ENCODE measurements at regions not wholly inside any gene's neighbourhood (a gene's known extent, or its start where the extent isn't known, plus 50 kb on each side); places are given as distances from the start of the nearest gene placed in this dataset.

DNA sequence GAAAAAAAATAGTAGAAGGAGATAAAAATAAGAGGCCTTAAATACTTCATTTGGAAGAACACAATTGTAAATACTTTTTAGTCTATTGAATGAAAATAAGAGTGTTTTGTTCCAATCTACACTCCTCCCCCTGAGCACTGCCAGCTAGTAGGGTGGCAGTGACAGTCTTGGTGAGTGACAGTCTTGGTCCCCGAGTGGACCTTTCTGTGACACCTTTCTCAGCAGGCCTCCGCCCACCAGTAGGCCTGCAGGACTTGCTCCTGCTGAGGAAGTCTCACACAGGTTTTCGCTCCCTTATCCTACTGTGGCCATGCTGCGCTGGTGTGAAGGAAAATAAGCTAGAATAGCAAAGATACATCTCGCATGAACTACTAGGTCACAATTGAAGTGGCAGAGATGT is 666.8 kb downstream of the NR4A2 start:
- H3K9me3 ChIP-seq (ENCODE audit: control insufficient read depth, insufficient read depth, low read depth, low read length): no peaks in the 10 kb centered on the region
- H3K4me1 ChIP-seq (ENCODE audit: control insufficient read depth, insufficient read depth, low read length): no peaks in the 10 kb centered on the region
- no peaks in the 10 kb centered on the region for H3K36me3 ChIP-seq (ENCODE audit: control insufficient read depth in 2 of 2, insufficient read depth in 1 of 2, low read length in 2 of 2)
- TF ChIP-seq, protein P1, sequence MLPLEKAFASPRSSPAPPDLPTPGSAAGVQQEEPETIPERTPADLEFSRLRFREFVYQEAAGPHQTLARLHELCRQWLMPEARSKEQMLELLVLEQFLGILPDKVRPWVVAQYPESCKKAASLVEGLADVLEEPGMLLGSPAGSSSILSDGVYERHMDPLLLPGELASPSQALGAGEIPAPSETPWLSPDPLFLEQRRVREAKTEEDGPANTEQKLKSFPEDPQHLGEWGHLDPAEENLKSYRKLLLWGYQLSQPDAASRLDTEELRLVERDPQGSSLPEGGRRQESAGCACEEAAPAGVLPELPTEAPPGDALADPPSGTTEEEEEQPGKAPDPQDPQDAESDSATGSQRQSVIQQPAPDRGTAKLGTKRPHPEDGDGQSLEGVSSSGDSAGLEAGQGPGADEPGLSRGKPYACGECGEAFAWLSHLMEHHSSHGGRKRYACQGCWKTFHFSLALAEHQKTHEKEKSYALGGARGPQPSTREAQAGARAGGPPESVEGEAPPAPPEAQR (tag by site-specific recombination; IDR thresholded peaks at IDR 0.05): no peak
- TF ChIP-seq ZNF571 (tag by site-specific recombination; IDR thresholded peaks at IDR 0.05) (no peak), KLF7 (tag by site-specific recombination; IDR thresholded peaks at IDR 0.05; ENCODE audit: borderline replicate concordance) (no peak), YY1 (tag by site-specific recombination; IDR thresholded peaks at IDR 0.05) (no peak), KLF10 (tag by site-specific recombination; IDR thresholded peaks at IDR 0.05) (no peak), MEIS1 (CRISPR knock-in tag; IDR thresholded peaks at IDR 0.05; ENCODE audit: borderline replicate concordance) (no peak), ZNF677 (tag by site-specific recombination; IDR thresholded peaks at IDR 0.05) (no peak), ZNF776 (tag by site-specific recombination; IDR thresholded peaks at IDR 0.05; ENCODE audit: borderline replicate concordance) (no peak), SP2 (tag by site-specific recombination; IDR thresholded peaks at IDR 0.05) (no peak), ZNF610 (tag by site-specific recombination; IDR thresholded peaks at IDR 0.05; ENCODE audit: borderline replicate concordance) (no peak), BCL11B (tag by site-specific recombination; IDR thresholded peaks at IDR 0.05; ENCODE audit: low read depth) (no peak)
- TF ChIP-seq, protein P2, sequence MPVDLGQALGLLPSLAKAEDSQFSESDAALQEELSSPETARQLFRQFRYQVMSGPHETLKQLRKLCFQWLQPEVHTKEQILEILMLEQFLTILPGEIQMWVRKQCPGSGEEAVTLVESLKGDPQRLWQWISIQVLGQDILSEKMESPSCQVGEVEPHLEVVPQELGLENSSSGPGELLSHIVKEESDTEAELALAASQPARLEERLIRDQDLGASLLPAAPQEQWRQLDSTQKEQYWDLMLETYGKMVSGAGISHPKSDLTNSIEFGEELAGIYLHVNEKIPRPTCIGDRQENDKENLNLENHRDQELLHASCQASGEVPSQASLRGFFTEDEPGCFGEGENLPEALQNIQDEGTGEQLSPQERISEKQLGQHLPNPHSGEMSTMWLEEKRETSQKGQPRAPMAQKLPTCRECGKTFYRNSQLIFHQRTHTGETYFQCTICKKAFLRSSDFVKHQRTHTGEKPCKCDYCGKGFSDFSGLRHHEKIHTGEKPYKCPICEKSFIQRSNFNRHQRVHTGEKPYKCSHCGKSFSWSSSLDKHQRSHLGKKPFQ (tag by site-specific recombination; IDR thresholded peaks at IDR 0.05): no peak
- TF ChIP-seq, protein P3, sequence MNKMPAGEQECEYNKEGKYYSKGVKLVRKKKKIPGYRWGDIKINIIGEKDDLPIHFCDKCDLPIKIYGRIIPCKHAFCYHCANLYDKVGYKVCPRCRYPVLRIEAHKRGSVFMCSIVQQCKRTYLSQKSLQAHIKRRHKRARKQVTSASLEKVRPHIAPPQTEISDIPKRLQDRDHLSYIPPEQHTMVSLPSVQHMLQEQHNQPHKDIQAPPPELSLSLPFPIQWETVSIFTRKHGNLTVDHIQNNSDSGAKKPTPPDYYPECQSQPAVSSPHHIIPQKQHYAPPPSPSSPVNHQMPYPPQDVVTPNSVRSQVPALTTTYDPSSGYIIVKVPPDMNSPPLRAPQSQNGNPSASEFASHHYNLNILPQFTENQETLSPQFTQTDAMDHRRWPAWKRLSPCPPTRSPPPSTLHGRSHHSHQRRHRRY (tag by site-specific recombination; IDR thresholded peaks at IDR 0.05): no peak
- TF ChIP-seq, protein P4, sequence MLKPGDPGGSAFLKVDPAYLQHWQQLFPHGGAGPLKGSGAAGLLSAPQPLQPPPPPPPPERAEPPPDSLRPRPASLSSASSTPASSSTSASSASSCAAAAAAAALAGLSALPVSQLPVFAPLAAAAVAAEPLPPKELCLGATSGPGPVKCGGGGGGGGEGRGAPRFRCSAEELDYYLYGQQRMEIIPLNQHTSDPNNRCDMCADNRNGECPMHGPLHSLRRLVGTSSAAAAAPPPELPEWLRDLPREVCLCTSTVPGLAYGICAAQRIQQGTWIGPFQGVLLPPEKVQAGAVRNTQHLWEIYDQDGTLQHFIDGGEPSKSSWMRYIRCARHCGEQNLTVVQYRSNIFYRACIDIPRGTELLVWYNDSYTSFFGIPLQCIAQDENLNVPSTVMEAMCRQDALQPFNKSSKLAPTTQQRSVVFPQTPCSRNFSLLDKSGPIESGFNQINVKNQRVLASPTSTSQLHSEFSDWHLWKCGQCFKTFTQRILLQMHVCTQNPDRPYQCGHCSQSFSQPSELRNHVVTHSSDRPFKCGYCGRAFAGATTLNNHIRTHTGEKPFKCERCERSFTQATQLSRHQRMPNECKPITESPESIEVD (tag by site-specific recombination; IDR thresholded peaks at IDR 0.05): no peak
- TF ChIP-seq, protein P5, sequence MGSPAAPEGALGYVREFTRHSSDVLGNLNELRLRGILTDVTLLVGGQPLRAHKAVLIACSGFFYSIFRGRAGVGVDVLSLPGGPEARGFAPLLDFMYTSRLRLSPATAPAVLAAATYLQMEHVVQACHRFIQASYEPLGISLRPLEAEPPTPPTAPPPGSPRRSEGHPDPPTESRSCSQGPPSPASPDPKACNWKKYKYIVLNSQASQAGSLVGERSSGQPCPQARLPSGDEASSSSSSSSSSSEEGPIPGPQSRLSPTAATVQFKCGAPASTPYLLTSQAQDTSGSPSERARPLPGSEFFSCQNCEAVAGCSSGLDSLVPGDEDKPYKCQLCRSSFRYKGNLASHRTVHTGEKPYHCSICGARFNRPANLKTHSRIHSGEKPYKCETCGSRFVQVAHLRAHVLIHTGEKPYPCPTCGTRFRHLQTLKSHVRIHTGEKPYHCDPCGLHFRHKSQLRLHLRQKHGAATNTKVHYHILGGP (tag by site-specific recombination; IDR thresholded peaks at IDR 0.05): no peak
- CTCF ChIA-PET: interaction anchor here (0.7 kb wide), 1 partner anchor 1984 kb away, joined by 4 read pairs; no protein-coding TSS in a partner anchor
- H3K27ac ChIP-seq (ENCODE audit: extremely low read depth, low read depth, low read length): no peak overlapping the region
- POLR2A ChIA-PET: no interaction called here
- H3K4me3 ChIP-seq (ENCODE audit: low read depth, low read length): no peak overlapping the region

DNA sequence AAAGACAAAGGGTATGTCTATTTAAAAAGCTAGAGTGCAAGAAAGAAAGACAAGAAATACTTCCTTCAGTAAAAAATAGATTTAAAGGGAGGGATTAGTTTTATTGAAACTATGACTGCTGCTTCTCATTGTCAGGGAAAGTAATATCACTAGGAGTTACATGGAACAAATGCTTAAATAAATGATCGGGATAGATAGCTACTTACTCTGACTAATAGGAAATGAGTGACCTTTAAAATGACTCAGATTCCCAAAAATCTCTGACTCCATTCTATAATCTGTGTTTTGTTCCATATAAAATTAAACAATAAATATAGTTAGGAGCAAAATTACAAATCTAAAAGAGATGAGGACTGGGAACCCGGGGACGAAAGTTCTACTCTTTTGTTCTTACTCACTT is 669.3 kb downstream of the NR4A2 start:
- CTCF ChIA-PET: no interaction called here
- TF ChIP-seq, protein P6, sequence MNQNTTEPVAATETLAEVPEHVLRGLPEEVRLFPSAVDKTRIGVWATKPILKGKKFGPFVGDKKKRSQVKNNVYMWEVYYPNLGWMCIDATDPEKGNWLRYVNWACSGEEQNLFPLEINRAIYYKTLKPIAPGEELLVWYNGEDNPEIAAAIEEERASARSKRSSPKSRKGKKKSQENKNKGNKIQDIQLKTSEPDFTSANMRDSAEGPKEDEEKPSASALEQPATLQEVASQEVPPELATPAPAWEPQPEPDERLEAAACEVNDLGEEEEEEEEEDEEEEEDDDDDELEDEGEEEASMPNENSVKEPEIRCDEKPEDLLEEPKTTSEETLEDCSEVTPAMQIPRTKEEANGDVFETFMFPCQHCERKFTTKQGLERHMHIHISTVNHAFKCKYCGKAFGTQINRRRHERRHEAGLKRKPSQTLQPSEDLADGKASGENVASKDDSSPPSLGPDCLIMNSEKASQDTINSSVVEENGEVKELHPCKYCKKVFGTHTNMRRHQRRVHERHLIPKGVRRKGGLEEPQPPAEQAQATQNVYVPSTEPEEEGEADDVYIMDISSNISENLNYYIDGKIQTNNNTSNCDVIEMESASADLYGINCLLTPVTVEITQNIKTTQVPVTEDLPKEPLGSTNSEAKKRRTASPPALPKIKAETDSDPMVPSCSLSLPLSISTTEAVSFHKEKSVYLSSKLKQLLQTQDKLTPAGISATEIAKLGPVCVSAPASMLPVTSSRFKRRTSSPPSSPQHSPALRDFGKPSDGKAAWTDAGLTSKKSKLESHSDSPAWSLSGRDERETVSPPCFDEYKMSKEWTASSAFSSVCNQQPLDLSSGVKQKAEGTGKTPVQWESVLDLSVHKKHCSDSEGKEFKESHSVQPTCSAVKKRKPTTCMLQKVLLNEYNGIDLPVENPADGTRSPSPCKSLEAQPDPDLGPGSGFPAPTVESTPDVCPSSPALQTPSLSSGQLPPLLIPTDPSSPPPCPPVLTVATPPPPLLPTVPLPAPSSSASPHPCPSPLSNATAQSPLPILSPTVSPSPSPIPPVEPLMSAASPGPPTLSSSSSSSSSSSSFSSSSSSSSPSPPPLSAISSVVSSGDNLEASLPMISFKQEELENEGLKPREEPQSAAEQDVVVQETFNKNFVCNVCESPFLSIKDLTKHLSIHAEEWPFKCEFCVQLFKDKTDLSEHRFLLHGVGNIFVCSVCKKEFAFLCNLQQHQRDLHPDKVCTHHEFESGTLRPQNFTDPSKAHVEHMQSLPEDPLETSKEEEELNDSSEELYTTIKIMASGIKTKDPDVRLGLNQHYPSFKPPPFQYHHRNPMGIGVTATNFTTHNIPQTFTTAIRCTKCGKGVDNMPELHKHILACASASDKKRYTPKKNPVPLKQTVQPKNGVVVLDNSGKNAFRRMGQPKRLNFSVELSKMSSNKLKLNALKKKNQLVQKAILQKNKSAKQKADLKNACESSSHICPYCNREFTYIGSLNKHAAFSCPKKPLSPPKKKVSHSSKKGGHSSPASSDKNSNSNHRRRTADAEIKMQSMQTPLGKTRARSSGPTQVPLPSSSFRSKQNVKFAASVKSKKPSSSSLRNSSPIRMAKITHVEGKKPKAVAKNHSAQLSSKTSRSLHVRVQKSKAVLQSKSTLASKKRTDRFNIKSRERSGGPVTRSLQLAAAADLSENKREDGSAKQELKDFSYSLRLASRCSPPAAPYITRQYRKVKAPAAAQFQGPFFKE (tag by site-specific recombination; IDR thresholded peaks at IDR 0.05; ENCODE audit: borderline replicate concordance): no peak
- TF ChIP-seq, protein P7, sequence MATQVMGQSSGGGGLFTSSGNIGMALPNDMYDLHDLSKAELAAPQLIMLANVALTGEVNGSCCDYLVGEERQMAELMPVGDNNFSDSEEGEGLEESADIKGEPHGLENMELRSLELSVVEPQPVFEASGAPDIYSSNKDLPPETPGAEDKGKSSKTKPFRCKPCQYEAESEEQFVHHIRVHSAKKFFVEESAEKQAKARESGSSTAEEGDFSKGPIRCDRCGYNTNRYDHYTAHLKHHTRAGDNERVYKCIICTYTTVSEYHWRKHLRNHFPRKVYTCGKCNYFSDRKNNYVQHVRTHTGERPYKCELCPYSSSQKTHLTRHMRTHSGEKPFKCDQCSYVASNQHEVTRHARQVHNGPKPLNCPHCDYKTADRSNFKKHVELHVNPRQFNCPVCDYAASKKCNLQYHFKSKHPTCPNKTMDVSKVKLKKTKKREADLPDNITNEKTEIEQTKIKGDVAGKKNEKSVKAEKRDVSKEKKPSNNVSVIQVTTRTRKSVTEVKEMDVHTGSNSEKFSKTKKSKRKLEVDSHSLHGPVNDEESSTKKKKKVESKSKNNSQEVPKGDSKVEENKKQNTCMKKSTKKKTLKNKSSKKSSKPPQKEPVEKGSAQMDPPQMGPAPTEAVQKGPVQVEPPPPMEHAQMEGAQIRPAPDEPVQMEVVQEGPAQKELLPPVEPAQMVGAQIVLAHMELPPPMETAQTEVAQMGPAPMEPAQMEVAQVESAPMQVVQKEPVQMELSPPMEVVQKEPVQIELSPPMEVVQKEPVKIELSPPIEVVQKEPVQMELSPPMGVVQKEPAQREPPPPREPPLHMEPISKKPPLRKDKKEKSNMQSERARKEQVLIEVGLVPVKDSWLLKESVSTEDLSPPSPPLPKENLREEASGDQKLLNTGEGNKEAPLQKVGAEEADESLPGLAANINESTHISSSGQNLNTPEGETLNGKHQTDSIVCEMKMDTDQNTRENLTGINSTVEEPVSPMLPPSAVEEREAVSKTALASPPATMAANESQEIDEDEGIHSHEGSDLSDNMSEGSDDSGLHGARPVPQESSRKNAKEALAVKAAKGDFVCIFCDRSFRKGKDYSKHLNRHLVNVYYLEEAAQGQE (tag by site-specific recombination; IDR thresholded peaks at IDR 0.05): no peak
- TF ChIP-seq ZFP69B (tag by site-specific recombination; IDR thresholded peaks at IDR 0.05): no peak

More for the DNA sequence above, 669.3 kb downstream of the NR4A2 start:
- Histone ChIP-seq H3K4me1 (ENCODE audit: control insufficient read depth, insufficient read depth, low read length) (no peaks in the 10 kb centered on the region), H3K27ac (ENCODE audit: extremely low read depth, low read depth, low read length) (no peak overlapping the region), H3K36me3 (ENCODE audit: control insufficient read depth in 2 of 2, insufficient read depth in 1 of 2, low read length in 2 of 2) (no peaks in the 10 kb centered on the region), H3K9me3 (ENCODE audit: control insufficient read depth, insufficient read depth, low read depth, low read length) (no peaks in the 10 kb centered on the region), H3K4me3 (ENCODE audit: low read depth, low read length) (no peak overlapping the region)
- POLR2A ChIA-PET: no interaction called here
